H9 (cell line): ENCODE measurements at regions not wholly inside any gene's neighbourhood (a gene's known extent, or its start where the extent isn't known, plus 50 kb on each side); places are given as distances from the start of the nearest gene placed in this dataset.

Source experiments
- DNase-seq: peaks from one replicate; pipeline ENCODE4 v3.0.0-alpha.2; 2017
- H2AFZ ChIP-seq: one replicate; pipeline ENCODE4 v1.6.1; 2013; ENCODE audit warnings: mild to moderate bottlenecking, low read length, control low read depth, moderate library complexity
- H2AK5ac ChIP-seq: 2 replicates; pipeline ENCODE4 v1.6.1; 2013; ENCODE audit warnings: low read length, control low read depth, mixed read lengths; ENCODE audit not compliant: insufficient read length
- H2BK120ac ChIP-seq: one replicate; pipeline ENCODE4 v1.6.1; 2013; ENCODE audit warnings: low read depth, mild to moderate bottlenecking, low read length, control low read depth, inconsistent platforms; ENCODE audit not compliant: poor library complexity, severe bottlenecking
- H2BK12ac ChIP-seq: 2 replicates; pipeline ENCODE4 v1.6.1; 2013; ENCODE audit warnings: low read length, control low read depth, mixed read lengths, low read depth; ENCODE audit not compliant: insufficient read length
- H2BK15ac ChIP-seq: 2 replicates; pipeline ENCODE4 v1.6.1; 2013; ENCODE audit warnings: low read depth, low read length, control low read depth
- H2BK20ac ChIP-seq: one replicate; pipeline ENCODE4 v1.6.1; 2013; ENCODE audit warnings: low read depth, mild to moderate bottlenecking, low read length, control low read depth, inconsistent platforms; ENCODE audit not compliant: poor library complexity, severe bottlenecking
- H2BK5ac ChIP-seq: 2 replicates; pipeline ENCODE4 v1.6.1; 2013; ENCODE audit warnings: low read length, control low read depth, mixed read lengths; ENCODE audit not compliant: insufficient read length
- H3K14ac ChIP-seq: 2 replicates; pipeline ENCODE4 v1.6.1; 2013; ENCODE audit warnings: low read length, control low read depth; ENCODE audit not compliant: insufficient read depth
- H3K18ac ChIP-seq: 2 replicates; pipeline ENCODE4 v1.6.1; 2013; ENCODE audit warnings: low read depth, mild to moderate bottlenecking, mixed read lengths, low read length, control low read depth; ENCODE audit not compliant: insufficient read length
- H3K23ac ChIP-seq: 2 replicates; pipeline ENCODE4 v1.6.1; 2013; ENCODE audit warnings: low read length, control low read depth, mixed read lengths, low read depth; ENCODE audit not compliant: insufficient read length
- H3K23me2 ChIP-seq: 2 replicates; pipeline ENCODE4 v1.6.1; 2013; ENCODE audit warnings: low read depth, mild to moderate bottlenecking, mixed read lengths, low read length, control low read depth; ENCODE audit not compliant: insufficient read length, poor library complexity, severe bottlenecking
- H3K27ac ChIP-seq: 2 replicates; pipeline ENCODE4 v1.5.1; 2013; ENCODE audit warnings: low read length, control low read depth, mixed read lengths, low read depth; ENCODE audit not compliant: insufficient read length
- H3K27me3 ChIP-seq: 2 replicates; pipeline ENCODE4 v1.6.1; 2013; ENCODE audit warnings: low read length, control low read depth, inconsistent platforms; ENCODE audit not compliant: insufficient read depth
- H3K4ac ChIP-seq: 2 replicates; pipeline ENCODE4 v1.6.1; 2013; ENCODE audit warnings: low read depth, mild to moderate bottlenecking, control low read depth, inconsistent platforms, low read length, moderate library complexity
- H3K4me1 ChIP-seq: 2 replicates; pipeline ENCODE4 v1.6.1; 2013; ENCODE audit warnings: low read length, control low read depth, inconsistent platforms; ENCODE audit not compliant: insufficient read depth
- H3K4me2 ChIP-seq: 2 replicates; pipeline ENCODE4 v1.6.1; 2013; ENCODE audit warnings: low read length, control low read depth, mixed read lengths; ENCODE audit not compliant: insufficient read length, insufficient read depth
- H3K56ac ChIP-seq: 2 replicates; pipeline ENCODE4 v1.6.1; 2013; ENCODE audit warnings: low read depth, mild to moderate bottlenecking, mixed read lengths, low read length, control low read depth; ENCODE audit not compliant: insufficient read length
- H3K79me1 ChIP-seq: 2 replicates; pipeline ENCODE4 v1.6.1; 2013; ENCODE audit warnings: low read depth, mild to moderate bottlenecking, moderate library complexity, low read length, control low read depth, inconsistent platforms; ENCODE audit not compliant: insufficient read depth, poor library complexity, severe bottlenecking
- H3K79me2 ChIP-seq: 2 replicates; pipeline ENCODE4 v1.6.1; 2013; ENCODE audit warnings: low read length, control low read depth, inconsistent platforms; ENCODE audit not compliant: insufficient read depth
- H3K9ac ChIP-seq: 2 replicates; pipeline ENCODE4 v1.6.1; 2013; ENCODE audit warnings: low read length, control low read depth, mixed read lengths; ENCODE audit not compliant: insufficient read length; ENCODE audit errors: extremely low read depth
- H3K9me3 ChIP-seq: one replicate; pipeline ENCODE4 v1.6.1; 2013; ENCODE audit warnings: low read depth, low read length, inconsistent platforms; ENCODE audit not compliant: control insufficient read depth
- H3T11ph ChIP-seq: one replicate; pipeline ENCODE4 v1.6.1; 2013; ENCODE audit warnings: mild to moderate bottlenecking, low read length, control low read depth, inconsistent platforms
- H4K20me1 ChIP-seq: one replicate; pipeline ENCODE4 v1.6.1; 2013; ENCODE audit not compliant: control insufficient read depth, insufficient read length, insufficient read depth
- H4K5ac ChIP-seq: 2 replicates; pipeline ENCODE4 v1.6.1; 2013; ENCODE audit warnings: low read depth, mild to moderate bottlenecking, mixed read lengths, low read length, control low read depth; ENCODE audit not compliant: insufficient read length
- H4K8ac ChIP-seq: replicated peaks from 2 replicates; pipeline ENCODE4 v1.6.1; 2013; ENCODE audit warnings: low read length, control low read depth, mixed read lengths, low read depth; ENCODE audit not compliant: insufficient read length
- H4K91ac ChIP-seq: 2 replicates; pipeline ENCODE4 v1.6.1; 2013; ENCODE audit warnings: low read depth, mild to moderate bottlenecking, moderate library complexity, mixed read lengths, low read length, control low read depth; ENCODE audit not compliant: insufficient read length
- H3K27ac Mint-ChIP-seq, 3 experiments: 2 replicates in 2 of 3; 3 replicates in 1 of 3; pipeline ENCODE4 v1.8.0; 2020 to 2021; ENCODE audit warnings: mixed read lengths in 3 of 3, mild to moderate bottlenecking in 1 of 3, moderate library complexity in 1 of 3
- H3K27me3 Mint-ChIP-seq: 2 replicates; pipeline ENCODE4 v1.8.0; 2021; ENCODE audit warnings: low read depth, mild to moderate bottlenecking, moderate library complexity, mixed read lengths
- H3K36me3 Mint-ChIP-seq, 3 experiments: 2 replicates in 2 of 3; 3 replicates in 1 of 3; pipeline ENCODE4 v1.8.0; 2020 to 2021; ENCODE audit warnings: low read depth in 3 of 3, mixed read lengths in 3 of 3; ENCODE audit not compliant: insufficient read depth in 1 of 3
- H3K4me1 Mint-ChIP-seq, 2 experiments: 2 replicates each; pipeline ENCODE4 v1.8.0; 2020; ENCODE audit warnings: mixed read lengths in 2 of 2
- H3K4me3 Mint-ChIP-seq, 2 experiments: 2 replicates in 1 of 2; 3 replicates in 1 of 2; pipeline ENCODE4 v1.8.0; 2020 to 2021; ENCODE audit warnings: mild to moderate bottlenecking in 2 of 2, mixed read lengths in 2 of 2, moderate library complexity in 1 of 2
- H3K9me3 Mint-ChIP-seq, 2 experiments: 2 replicates in 1 of 2; 3 replicates in 1 of 2; pipeline ENCODE4 v1.8.0; 2020; ENCODE audit warnings: mild to moderate bottlenecking in 2 of 2, mixed read lengths in 2 of 2, moderate library complexity in 1 of 2
- CTCF ChIP-seq: fragments of 200-600 bp; sonication (generic); conservative IDR thresholded peaks from 3 replicates; pipeline ENCODE4 v1.8.0; 2021; ENCODE audit warnings: antibody characterized with exemption, mild to moderate bottlenecking
- WGBS: extraction: QIAGEN DNeasy Blood & Tissue Kit; methylation state at CpG from one replicate; pipeline ENCODE4 v1.1.7; 2013; ENCODE audit warnings: missing lambda C conversion rate, low lambda C conversion rate, mixed read lengths; ENCODE audit not compliant: insufficient read length; ENCODE audit errors: extremely low coverage; 5-methylcytosine and 5-hydroxymethylcytosine counted together

- H3K27ac Mint-ChIP-seq: no peak overlapping the region
- Histone ChIP-seq H2AK5ac (no peak overlapping the region), H3K27me3 (no peaks in the 10 kb centered on the region), H2BK15ac (no peak overlapping the region), H3K79me1 (no peaks in the 10 kb centered on the region), H3K9me3 (no peaks in the 10 kb centered on the region), H2BK20ac (no peak overlapping the region), H3K14ac (no peak overlapping the region), H3K4me1 (no peaks in the 10 kb centered on the region), H3K27ac (no peak overlapping the region), H3K23ac (no peak overlapping the region), H3K23me2 (no peaks in the 10 kb centered on the region), H2AFZ (no peak overlapping the region), H4K91ac (no peak overlapping the region), H3K56ac (no peak overlapping the region), H2BK120ac (no peak overlapping the region), H3T11ph (no peak overlapping the region), H4K8ac (no peak overlapping the region), H4K20me1 (no peaks in the 10 kb centered on the region), H3K4ac (no peak overlapping the region), H3K9ac (no peak overlapping the region), H3K79me2 (no peaks in the 10 kb centered on the region), H3K4me2 (no peak overlapping the region), H4K5ac (no peak overlapping the region), H3K18ac (no peak overlapping the region), H2BK12ac (no peak overlapping the region), H2BK5ac (no peak overlapping the region)
- no peak overlapping the region for H3K4me3 Mint-ChIP-seq
- H3K4me1 Mint-ChIP-seq: peaks cover 4 to 8% of the 10 kb centered on the region in 2 experiments; a peak in 3 of 4 replicates
- H3K27me3 Mint-ChIP-seq: no peaks in the 10 kb centered on the region
- no peak for DNase-seq
- no peaks in the 10 kb centered on the region; a peak in 1 of 7 replicates for H3K36me3 Mint-ChIP-seq
- no peak for TF ChIP-seq CTCF
- no peaks in the 10 kb centered on the region; a peak in 1 of 5 replicates for H3K9me3 Mint-ChIP-seq
- WGBS: no CpG with 5 or more reads among the region's 4 CpGs
Measured at GRCh38 chr15:62822228-62822627, 220.3 kb upstream of the TPM1 start.
